LNCaP clone FGC (cell line): ENCODE measurements at regions not wholly inside any gene's neighbourhood (a gene's known extent, or its start where the extent isn't known, plus 50 kb on each side); places are given as distances from the start of the nearest gene placed in this dataset.

Experiments
- DNase-seq: peaks from one replicate; pipeline ENCODE4 v3.0.0-alpha.2; 2011; ENCODE audit warnings: low read depth
- H3K4me3 ChIP-seq: 2 replicates; pipeline ENCODE4 v1.5.1; 2011; ENCODE audit warnings: mild to moderate bottlenecking, low read depth, low read length, control low read depth
- CTCF ChIP-seq: IDR thresholded peaks from 2 replicates; pipeline ENCODE4 v1.5.1; 2012; ENCODE audit warnings: mild to moderate bottlenecking; ENCODE audit not compliant: control insufficient read depth, insufficient read depth; ENCODE audit errors: extremely low read depth

GRCh38 chr12:20257311-20257710, 111.0 kb upstream of the PDE3A start:
- no peak for DNase-seq
- TF ChIP-seq CTCF: no peak
- H3K4me3 ChIP-seq: no peak overlapping the region

- TF ChIP-seq CTCF: no peak
- H3K4me3 ChIP-seq: no peak overlapping the region
- no peak for DNase-seq
Measured at GRCh38 chr12:20259786-20260185, 108.6 kb upstream of the PDE3A start.

GRCh38 chr12:20260851-20261250, 107.5 kb upstream of the PDE3A start:
- no peak for TF ChIP-seq CTCF
- DNase-seq: no peak
- no peak overlapping the region for H3K4me3 ChIP-seq

- DNase-seq: no peak
- H3K4me3 ChIP-seq: no peak overlapping the region
- TF ChIP-seq CTCF: no peak
Measured at GRCh38 chr12:20262119-20262518, 106.2 kb upstream of the PDE3A start.

GRCh38 chr12:20264026-20264425, 104.3 kb upstream of the PDE3A start:
- H3K4me3 ChIP-seq: no peak overlapping the region
- DNase-seq: no peak
- no peak for TF ChIP-seq CTCF

- TF ChIP-seq CTCF: no peak
- no peak overlapping the region for H3K4me3 ChIP-seq
- DNase-seq: no peak
Measured at GRCh38 chr12:20264608-20265114, 103.7 kb upstream of the PDE3A start.

GRCh38 chr12:20268121-20268732, 100.1 kb upstream of the PDE3A start:
- DNase-seq: peak; percentile 26
- no peak overlapping the region for H3K4me3 ChIP-seq
- no peak for TF ChIP-seq CTCF
